Spleen (tissue), 7 donors: ENCODE measurements at regions not wholly inside any gene's neighbourhood (a gene's known extent, or its start where the extent isn't known, plus 50 kb on each side); places are given as distances from the start of the nearest gene placed in this dataset.
"Not testable (repeated sequence)": the region's sequence is repeated elsewhere in the genome, so short reads cannot be mapped to it uniquely, and the experiment has no call there.

ENCODE experiments used
- POLR2A ChIP-seq, 3 donors: fragments of 450-650 bp; IDR thresholded peaks; one replicate each; pipeline ENCODE4 v1.5.1; 2017; ENCODE audit warnings: antibody characterized with exemption in 3 of 3, mild to moderate bottlenecking in 1 of 3
- POLR2AphosphoS5 ChIP-seq, 3 donors: sonication (generic); formaldehyde crosslinking; IDR thresholded peaks; one replicate each; pipeline ENCODE4 v1.5.1; 2017; ENCODE audit warnings: antibody characterized with exemption in 3 of 3
- TF ChIP-seq, protein P1 (sequence below), 11 experiments: fragments of 200-600 bp in 7 of 11; fragments of 450-650 bp in 4 of 11; sonication (generic) in 4 of 11; IDR thresholded peaks in 8 of 11; conservative IDR thresholded peaks in 3 of 11; 1 replicate in 7 of 11; 2 replicates in 4 of 11; pipeline versions ENCODE4 v1.4.0 to v1.8.0; 2016 to 2021; ENCODE audit warnings: antibody characterized with exemption in 11 of 11, inconsistent platforms in 4 of 11, mild to moderate bottlenecking in 1 of 11
- donor health status: DM: no; HTN: no; CAD: no; lungs with moderate emphysema.
- donor health status: DM: no; HTN: no; CAD: no.
- donor health status: DM: no; HTN: no; CAD: no.

GRCh38 chr2:111598944-111599343 is 285.0 kb downstream of the ANAPC1 start:
- TF ChIP-seq, protein P1, sequence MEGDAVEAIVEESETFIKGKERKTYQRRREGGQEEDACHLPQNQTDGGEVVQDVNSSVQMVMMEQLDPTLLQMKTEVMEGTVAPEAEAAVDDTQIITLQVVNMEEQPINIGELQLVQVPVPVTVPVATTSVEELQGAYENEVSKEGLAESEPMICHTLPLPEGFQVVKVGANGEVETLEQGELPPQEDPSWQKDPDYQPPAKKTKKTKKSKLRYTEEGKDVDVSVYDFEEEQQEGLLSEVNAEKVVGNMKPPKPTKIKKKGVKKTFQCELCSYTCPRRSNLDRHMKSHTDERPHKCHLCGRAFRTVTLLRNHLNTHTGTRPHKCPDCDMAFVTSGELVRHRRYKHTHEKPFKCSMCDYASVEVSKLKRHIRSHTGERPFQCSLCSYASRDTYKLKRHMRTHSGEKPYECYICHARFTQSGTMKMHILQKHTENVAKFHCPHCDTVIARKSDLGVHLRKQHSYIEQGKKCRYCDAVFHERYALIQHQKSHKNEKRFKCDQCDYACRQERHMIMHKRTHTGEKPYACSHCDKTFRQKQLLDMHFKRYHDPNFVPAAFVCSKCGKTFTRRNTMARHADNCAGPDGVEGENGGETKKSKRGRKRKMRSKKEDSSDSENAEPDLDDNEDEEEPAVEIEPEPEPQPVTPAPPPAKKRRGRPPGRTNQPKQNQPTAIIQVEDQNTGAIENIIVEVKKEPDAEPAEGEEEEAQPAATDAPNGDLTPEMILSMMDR (IDR thresholded peaks at IDR 0.05 in 8 of 11, conservative IDR thresholded peaks at IDR 0.05 in 3 of 11), result not testable (repeated sequence)
- TF ChIP-seq POLR2A, POLR2AphosphoS5 (IDR thresholded peaks at IDR 0.05): not testable (repeated sequence)
